Fibroblast of lung (primary cell): ENCODE measurements at regions not wholly inside any gene's neighbourhood (a gene's known extent, or its start where the extent isn't known, plus 50 kb on each side); places are given as distances from the start of the nearest gene placed in this dataset.

Source experiments
- DNase-seq, 2 donors: peaks; one replicate each; pipeline versions ENCODE4 v3.0.0 to v3.0.0-alpha.2; 2010; ENCODE audit warnings: low read depth in 2 of 2
- H2AFZ ChIP-seq: 2 replicates; pipeline ENCODE4 v1.5.1; 2012; ENCODE audit warnings: low read length, control low read depth, inconsistent platforms
- H3K27ac ChIP-seq: 2 replicates; pipeline ENCODE4 v1.5.1; 2011; ENCODE audit warnings: low read length, control low read depth; ENCODE audit not compliant: insufficient read depth
- H3K27me3 ChIP-seq: 2 replicates; pipeline ENCODE4 v1.5.1; 2011; ENCODE audit warnings: mild to moderate bottlenecking, low read length; ENCODE audit not compliant: control insufficient read depth, insufficient read depth
- H3K36me3 ChIP-seq: 2 replicates; pipeline ENCODE4 v1.5.1; 2011; ENCODE audit warnings: low read length; ENCODE audit not compliant: control insufficient read depth, insufficient read depth
- H3K4me1 ChIP-seq: 2 replicates; pipeline ENCODE4 v1.5.1; 2011; ENCODE audit warnings: low read length; ENCODE audit not compliant: control insufficient read depth, insufficient read depth; ENCODE audit errors: extremely low read depth
- H3K4me2 ChIP-seq: 2 replicates; pipeline ENCODE4 v1.5.1; 2011; ENCODE audit warnings: low read length, control low read depth; ENCODE audit not compliant: insufficient read depth; ENCODE audit errors: extremely low read depth
- H3K4me3 ChIP-seq, 4 experiments: fragments of 200-600 bp in 1 of 4; sonication (generic) in 1 of 4; replicated peaks in 1 of 4; 2 replicates each; pipeline ENCODE4 v1.5.1; 2011 to 2016; ENCODE audit warnings: low read length in 4 of 4, low read depth in 3 of 4, mild to moderate bottlenecking in 3 of 4, control low read depth in 2 of 4, inconsistent platforms in 1 of 4, mixed read lengths in 1 of 4; ENCODE audit not compliant: insufficient read depth in 1 of 4; ENCODE audit errors: control extremely low read depth in 1 of 4
- H3K79me2 ChIP-seq: 2 replicates; pipeline ENCODE4 v1.5.1; 2012; ENCODE audit warnings: mild to moderate bottlenecking, low read length, inconsistent platforms; ENCODE audit not compliant: control insufficient read depth, insufficient read depth
- H3K9ac ChIP-seq: 2 replicates; pipeline ENCODE4 v1.5.1; 2011; ENCODE audit warnings: mild to moderate bottlenecking, low read length, control low read depth; ENCODE audit not compliant: insufficient read depth
- H3K9me3 ChIP-seq: 2 replicates; pipeline ENCODE4 v1.5.1; 2012; ENCODE audit warnings: low read depth, low read length; ENCODE audit not compliant: control insufficient read depth, insufficient read depth
- H4K20me1 ChIP-seq: 2 replicates; pipeline ENCODE4 v1.5.1; 2011; ENCODE audit warnings: low read length; ENCODE audit not compliant: control insufficient read depth, insufficient read depth; ENCODE audit errors: extremely low read depth
- EZH2 ChIP-seq: IDR thresholded peaks from 2 replicates; pipeline ENCODE4 v1.5.1; 2012; ENCODE audit warnings: low read length, control low read depth, mild to moderate bottlenecking; ENCODE audit errors: missing control alignments
- TF ChIP-seq, protein P1 (sequence below), 2 donors: IDR thresholded peaks in 1 of 2; conservative IDR thresholded peaks in 1 of 2; 1 replicate in 1 of 2; 2 replicates in 1 of 2; pipeline ENCODE4 v1.5.1; 2011 to 2012; ENCODE audit warnings: low read length in 2 of 2, control low read depth in 1 of 2, inconsistent platforms in 1 of 2, low read depth in 1 of 2, mild to moderate bottlenecking in 1 of 2

DNA sequence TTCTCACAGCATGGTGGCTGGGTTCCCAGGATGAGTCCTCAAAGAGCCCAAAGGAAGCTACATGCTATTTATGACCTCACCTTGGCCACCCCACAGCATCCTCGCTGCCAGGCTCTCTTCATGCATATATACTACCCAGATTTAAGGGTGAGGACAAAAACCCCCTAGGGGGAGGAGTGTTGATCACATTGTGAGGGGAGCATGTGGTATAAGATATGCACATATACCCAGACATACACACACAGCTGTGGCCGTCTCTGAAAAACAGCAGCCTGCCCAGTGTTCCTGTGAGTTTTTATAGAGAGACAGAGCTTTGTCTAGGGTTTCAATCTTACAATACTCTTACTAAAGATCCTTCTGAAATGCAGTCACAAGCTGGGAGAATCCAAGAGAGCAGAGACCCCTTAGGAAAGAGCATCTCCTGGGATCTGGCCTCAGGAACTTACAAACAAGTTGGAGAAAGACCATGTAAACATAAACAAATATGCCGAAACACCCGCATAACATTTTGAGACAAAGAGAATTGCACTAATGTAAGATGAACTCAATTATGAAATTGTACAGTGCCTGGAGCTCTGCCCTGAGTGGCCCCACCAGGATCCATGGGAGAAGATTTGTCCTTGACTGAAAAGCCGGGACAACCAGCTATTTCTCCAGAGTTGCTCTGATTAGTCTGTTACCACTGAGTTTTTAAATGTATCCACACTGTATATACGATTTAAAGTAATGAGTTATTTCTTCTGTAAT, 146.4 kb downstream of the GADD45G start:
- Histone ChIP-seq H3K9me3 (no peaks in the 10 kb centered on the region), H4K20me1 (no peaks in the 10 kb centered on the region), H2AFZ (no peak overlapping the region), H3K4me2 (no peak overlapping the region), H3K27ac (no peak overlapping the region), H3K4me1 (no peaks in the 10 kb centered on the region), H3K9ac (no peak overlapping the region), H3K36me3 (no peaks in the 10 kb centered on the region), H3K79me2 (no peaks in the 10 kb centered on the region), H3K4me3 (no peak overlapping the region), H3K27me3 (no peaks in the 10 kb centered on the region)
- no peak for DNase-seq
- TF ChIP-seq, protein P1, sequence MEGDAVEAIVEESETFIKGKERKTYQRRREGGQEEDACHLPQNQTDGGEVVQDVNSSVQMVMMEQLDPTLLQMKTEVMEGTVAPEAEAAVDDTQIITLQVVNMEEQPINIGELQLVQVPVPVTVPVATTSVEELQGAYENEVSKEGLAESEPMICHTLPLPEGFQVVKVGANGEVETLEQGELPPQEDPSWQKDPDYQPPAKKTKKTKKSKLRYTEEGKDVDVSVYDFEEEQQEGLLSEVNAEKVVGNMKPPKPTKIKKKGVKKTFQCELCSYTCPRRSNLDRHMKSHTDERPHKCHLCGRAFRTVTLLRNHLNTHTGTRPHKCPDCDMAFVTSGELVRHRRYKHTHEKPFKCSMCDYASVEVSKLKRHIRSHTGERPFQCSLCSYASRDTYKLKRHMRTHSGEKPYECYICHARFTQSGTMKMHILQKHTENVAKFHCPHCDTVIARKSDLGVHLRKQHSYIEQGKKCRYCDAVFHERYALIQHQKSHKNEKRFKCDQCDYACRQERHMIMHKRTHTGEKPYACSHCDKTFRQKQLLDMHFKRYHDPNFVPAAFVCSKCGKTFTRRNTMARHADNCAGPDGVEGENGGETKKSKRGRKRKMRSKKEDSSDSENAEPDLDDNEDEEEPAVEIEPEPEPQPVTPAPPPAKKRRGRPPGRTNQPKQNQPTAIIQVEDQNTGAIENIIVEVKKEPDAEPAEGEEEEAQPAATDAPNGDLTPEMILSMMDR (conservative IDR thresholded peaks at IDR 0.05 in 1 of 2, IDR thresholded peaks at IDR 0.05 in 1 of 2; ENCODE audit: low read depth in 1 of 2, low read length in 2 of 2), result no peak
- TF ChIP-seq EZH2, result no peak

DNA sequence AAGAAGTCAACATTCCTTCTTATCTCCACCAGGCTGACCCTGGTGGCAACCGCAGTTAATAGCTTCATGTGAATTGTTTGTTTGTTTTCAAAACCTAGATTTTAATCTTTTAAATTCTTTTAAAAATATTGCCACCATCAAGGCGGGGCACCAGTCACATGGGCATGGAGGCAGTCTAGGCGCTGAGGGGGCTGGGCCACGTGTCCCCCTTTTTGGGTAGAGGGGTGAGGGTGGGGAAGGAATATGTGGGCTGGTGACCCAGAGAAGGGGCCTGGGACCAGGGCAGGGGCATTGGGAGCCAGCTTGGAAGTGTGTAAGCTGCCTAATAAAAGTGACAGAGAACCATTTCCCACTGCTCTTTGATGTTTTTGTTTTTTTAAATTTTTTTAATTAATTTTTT, 147.3 kb downstream of the GADD45G start:
- no peak overlapping the region for H3K4me3 ChIP-seq
- H2AFZ ChIP-seq, result no peak overlapping the region
- no peaks in the 10 kb centered on the region for H3K9me3 ChIP-seq
- no peaks in the 10 kb centered on the region for H3K36me3 ChIP-seq
- H3K9ac ChIP-seq, result no peak overlapping the region
- no peak overlapping the region for H3K27ac ChIP-seq
- DNase-seq, result no peak
- no peaks in the 10 kb centered on the region for H3K27me3 ChIP-seq
- H4K20me1 ChIP-seq, result no peaks in the 10 kb centered on the region
- H3K4me2 ChIP-seq, result no peak overlapping the region
- no peaks in the 10 kb centered on the region for H3K79me2 ChIP-seq
- no peaks in the 10 kb centered on the region for H3K4me1 ChIP-seq
- TF ChIP-seq, protein P1 (conservative IDR thresholded peaks at IDR 0.05 in 1 of 2, IDR thresholded peaks at IDR 0.05 in 1 of 2; ENCODE audit: low read depth in 1 of 2, low read length in 2 of 2), result no peak
- TF ChIP-seq EZH2, result no peak

DNA sequence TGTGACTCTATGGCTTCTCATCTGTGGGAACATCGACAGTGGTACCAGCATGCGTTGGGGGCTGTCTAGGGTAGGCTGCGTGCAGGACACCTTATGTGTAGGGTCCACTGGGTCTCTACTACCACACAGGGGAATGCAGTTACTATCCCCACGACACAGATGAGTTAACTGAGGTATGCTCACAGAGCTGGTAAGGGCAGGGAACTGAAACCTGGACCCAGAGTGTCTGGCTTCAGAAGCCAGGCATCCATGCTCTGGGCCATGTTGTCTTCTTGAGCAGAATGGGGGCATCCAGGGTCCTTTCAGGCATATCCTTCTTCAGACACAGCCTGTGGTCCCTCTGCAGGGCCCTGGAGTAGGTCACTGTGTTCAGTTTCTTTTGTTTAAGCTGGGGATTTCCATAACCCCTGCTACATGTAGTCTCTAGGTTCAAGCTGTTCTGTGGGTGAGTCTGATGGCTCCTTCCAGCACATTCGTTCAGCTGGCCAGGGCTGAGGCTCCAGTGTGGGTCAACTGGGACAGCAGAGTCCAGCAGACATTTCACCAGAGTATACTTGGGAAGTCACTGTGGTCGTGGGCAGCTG, 148.8 kb downstream of the GADD45G start:
- DNase-seq, result no peak
- TF ChIP-seq, protein P1 (conservative IDR thresholded peaks at IDR 0.05 in 1 of 2, IDR thresholded peaks at IDR 0.05 in 1 of 2; ENCODE audit: low read depth in 1 of 2, low read length in 2 of 2), result no peak
- no peak for TF ChIP-seq EZH2
- H3K4me2 ChIP-seq, result no peak overlapping the region
- H3K4me3 ChIP-seq, result no peak overlapping the region
- no peak overlapping the region for H3K9ac ChIP-seq
- H3K9me3 ChIP-seq, result no peaks in the 10 kb centered on the region
- H3K79me2 ChIP-seq, result no peaks in the 10 kb centered on the region
- no peak overlapping the region for H2AFZ ChIP-seq
- no peaks in the 10 kb centered on the region for H3K36me3 ChIP-seq
- H3K27ac ChIP-seq, result no peak overlapping the region
- H3K27me3 ChIP-seq, result no peaks in the 10 kb centered on the region
- H4K20me1 ChIP-seq, result no peaks in the 10 kb centered on the region
- H3K4me1 ChIP-seq, result no peaks in the 10 kb centered on the region
